CD4-positive, alpha-beta T cell (primary cell): ENCODE measurements at regions not wholly inside any gene's neighbourhood (a gene's known extent, or its start where the extent isn't known, plus 50 kb on each side); places are given as distances from the start of the nearest gene placed in this dataset.

Source experiments
- ATAC-seq: fragments of 200-7000 bp; cut with Tn5 transposase; one replicate; pipeline ENCODE4 v1.10.0; 2022; ENCODE audit warnings: mild to moderate bottlenecking; ENCODE audit not compliant: poor library complexity
- CTCF ChIA-PET: fragments of 350-600 bp; sonication (Branson Sonifier 250); formaldehyde crosslinking; loops from one replicate; lab custom pipeline; 2021; ENCODE audit warnings: antibody characterized with exemption, inconsistent platforms; lab: Charles Lee
- POLR2A ChIA-PET: fragments of 350-600 bp; sonication (Branson Sonifier 250); formaldehyde crosslinking; loops from one replicate; lab custom pipeline; 2021; ENCODE audit warnings: antibody characterized with exemption, inconsistent platforms; lab: Charles Lee
- DNase-seq, 14 experiments: peaks; one replicate each; pipeline ENCODE4 v3.0.0-alpha.2; 2013 to 2020; ENCODE audit warnings: mixed read lengths in 2 of 14
- H3K27ac ChIP-seq, 2 donors: one replicate each; pipeline versions ENCODE4 v1.5.1 to v1.7.0; 2013; ENCODE audit warnings: low read length in 2 of 2, low read depth in 1 of 2, mild to moderate bottlenecking in 1 of 2
- H3K27me3 ChIP-seq, 2 experiments: 1 replicate in 1 of 2; 2 replicates in 1 of 2; pipeline versions ENCODE4 v1.6.1 to v1.7.0; 2013; ENCODE audit warnings: low read length in 2 of 2, control low read depth in 1 of 2, mild to moderate bottlenecking in 1 of 2, moderate library complexity in 1 of 2; ENCODE audit not compliant: insufficient read depth in 2 of 2, control insufficient read depth in 1 of 2
- H3K36me3 ChIP-seq: one replicate; pipeline ENCODE4 v1.6.1; 2013; ENCODE audit warnings: low read length, control low read depth; ENCODE audit not compliant: insufficient read depth
- H3K4me1 ChIP-seq: one replicate; pipeline ENCODE4 v1.6.1; 2013; ENCODE audit warnings: low read length, control low read depth; ENCODE audit not compliant: insufficient read depth
- H3K4me3 ChIP-seq: one replicate; pipeline ENCODE4 v1.5.1; 2013; ENCODE audit warnings: mild to moderate bottlenecking, low read length, moderate library complexity
- H3K9me3 ChIP-seq, 2 experiments: 1 replicate in 1 of 2; 2 replicates in 1 of 2; pipeline versions ENCODE4 v1.6.1 to v1.7.0; 2013; ENCODE audit warnings: low read length in 2 of 2, mild to moderate bottlenecking in 2 of 2, control low read depth in 1 of 2, moderate library complexity in 1 of 2; ENCODE audit not compliant: control insufficient read depth in 1 of 2, insufficient read depth in 1 of 2
- H3K27ac Mint-ChIP-seq: one replicate; pipeline ENCODE4 v1.8.0; 2020; ENCODE audit warnings: mixed read lengths
- H3K27me3 Mint-ChIP-seq: one replicate; pipeline ENCODE4 v1.8.0; 2021; ENCODE audit warnings: mixed read lengths
- H3K36me3 Mint-ChIP-seq: one replicate; pipeline ENCODE4 v1.8.0; 2021; ENCODE audit warnings: low read depth, mixed read lengths
- H3K4me1 Mint-ChIP-seq: one replicate; pipeline ENCODE4 v1.8.0; 2021; ENCODE audit warnings: low read depth, mixed read lengths
- H3K4me3 Mint-ChIP-seq: one replicate; pipeline ENCODE4 v1.8.0; 2020; ENCODE audit warnings: mild to moderate bottlenecking, mixed read lengths
- H3K9me3 Mint-ChIP-seq: one replicate; pipeline ENCODE4 v1.8.0; 2020; ENCODE audit warnings: mixed read lengths
- CTCF ChIP-seq: fragments of 200-600 bp; IDR thresholded peaks from one replicate; pipeline ENCODE4 v1.8.0; 2022; ENCODE audit warnings: antibody characterized with exemption, mild to moderate bottlenecking
- intact Hi-C, 2 experiments: fragments of 100-400 bp; cut with DNase I in 1 of 2; cut with micrococcal nuclease in 1 of 2; formaldehyde crosslinking; loops; one replicate each; pipeline versions ENCODE4 v1.15.1 to v1.9.0; 2023 to 2025; cut with DNase I, micrococcal nuclease

- intact Hi-C loops, result no loop called here
Measured at GRCh38 chr9:119436261-119436660, 67.0 kb upstream of the BRINP1 start.

DNA sequence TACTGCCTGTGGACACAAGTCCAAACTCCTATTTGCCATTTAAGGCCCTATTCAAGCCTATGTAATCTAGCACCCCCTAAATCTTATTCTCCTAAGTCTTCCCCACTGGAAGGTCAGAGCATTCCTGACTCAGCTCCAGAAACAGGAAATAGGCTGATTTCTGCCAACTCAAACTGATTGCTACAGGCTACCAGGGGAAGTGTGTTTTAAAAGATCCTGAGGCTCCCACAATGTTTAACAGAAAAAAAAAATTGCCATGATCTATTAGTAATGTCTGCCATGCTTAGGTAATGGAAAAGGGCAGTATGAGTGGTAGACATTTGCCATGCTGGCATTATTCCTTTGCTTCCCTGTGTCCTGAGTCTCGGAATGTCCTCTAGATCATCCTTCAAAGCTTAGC lies 65.8 kb upstream of the BRINP1 start:
- POLR2A ChIA-PET, result no interaction called here
- no peaks in the 10 kb centered on the region for H3K9me3 ChIP-seq
- no peak overlapping the region for H3K4me3 ChIP-seq
- H3K27me3 ChIP-seq, result no peaks in the 10 kb centered on the region
- no peak overlapping the region for H3K27ac ChIP-seq
- no peak for TF ChIP-seq CTCF
- Mint-ChIP-seq H3K27me3 (no peaks in the 10 kb centered on the region), H3K27ac (no peak overlapping the region), H3K4me1 (no peaks in the 10 kb centered on the region), H3K4me3 (no peak overlapping the region), H3K9me3 (peaks cover 2% of the 10 kb centered on the region), H3K36me3 (no peaks in the 10 kb centered on the region)
- ATAC-seq (no peak), DNase-seq (no peak)
- intact Hi-C loops, result no loop called here
- H3K4me1 ChIP-seq, result no peaks in the 10 kb centered on the region
- CTCF ChIA-PET, result no interaction called here
- H3K36me3 ChIP-seq, result no peaks in the 10 kb centered on the region

More at GRCh38 chr9:119436261-119436660, 67.0 kb upstream of the BRINP1 start:
- TF ChIP-seq CTCF, result no peak
- Histone ChIP-seq H3K4me1 (no peaks in the 10 kb centered on the region), H3K27me3 (no peaks in the 10 kb centered on the region), H3K27ac (no peak overlapping the region), H3K4me3 (no peak overlapping the region), H3K9me3 (no peaks in the 10 kb centered on the region), H3K36me3 (no peaks in the 10 kb centered on the region)
- ATAC-seq (no peak), DNase-seq (no peak)
- CTCF ChIA-PET, result no interaction called here
- Mint-ChIP-seq H3K4me1 (no peaks in the 10 kb centered on the region), H3K27me3 (no peaks in the 10 kb centered on the region), H3K9me3 (peaks cover 2% of the 10 kb centered on the region), H3K27ac (no peak overlapping the region), H3K36me3 (no peaks in the 10 kb centered on the region), H3K4me3 (no peak overlapping the region)
- POLR2A ChIA-PET, result no interaction called here

DNA sequence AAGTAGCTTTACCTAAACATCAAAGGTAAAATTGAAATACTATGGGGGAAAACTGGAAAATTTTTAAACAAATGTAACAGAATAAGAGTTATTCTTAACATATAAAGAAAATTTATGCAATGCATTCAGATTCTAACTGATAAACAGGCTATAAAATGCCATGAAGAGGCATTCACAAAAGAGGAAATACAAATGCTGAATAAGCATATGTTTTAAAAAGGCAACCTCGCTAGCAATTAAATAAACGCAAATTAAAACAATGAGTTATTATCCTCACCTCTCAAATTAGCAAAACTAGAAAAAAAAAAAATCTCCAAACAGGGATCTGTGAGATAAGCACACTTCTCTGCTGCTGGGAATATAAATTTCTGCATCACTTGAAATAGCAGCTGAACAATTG lies 63.2 kb upstream of the BRINP1 start:
- DNase-seq (no peak), ATAC-seq (no peak)
- Mint-ChIP-seq H3K36me3 (no peaks in the 10 kb centered on the region), H3K4me3 (no peak overlapping the region), H3K4me1 (no peaks in the 10 kb centered on the region), H3K9me3 (peaks cover 2% of the 10 kb centered on the region), H3K27me3 (peaks cover 3% of the 10 kb centered on the region), H3K27ac (no peak overlapping the region)
- no peaks in the 10 kb centered on the region for H3K4me1 ChIP-seq
- H3K4me3 ChIP-seq, result no peak overlapping the region
- ChIA-PET CTCF (no interaction called here), POLR2A (no interaction called here)
- H3K9me3 ChIP-seq, result no peaks in the 10 kb centered on the region
- no peaks in the 10 kb centered on the region for H3K27me3 ChIP-seq
- intact Hi-C loops, result no loop called here
- no peak for TF ChIP-seq CTCF
- H3K27ac ChIP-seq, result no peak overlapping the region
- no peaks in the 10 kb centered on the region for H3K36me3 ChIP-seq
